K562 (cell line): ENCODE measurements at regions not wholly inside any gene's neighbourhood (a gene's known extent, or its start where the extent isn't known, plus 50 kb on each side); places are given as distances from the start of the nearest gene placed in this dataset.

Experiments
- CBX8 ChIP-seq: fragments of 200-600 bp; sonication (generic); IDR thresholded peaks from 2 replicates; pipeline ENCODE4 v1.6.1; 2012; ENCODE audit warnings: borderline replicate concordance, mixed run types, low read depth, mild to moderate bottlenecking, moderate library complexity, mixed read lengths, low read length, control low read depth, inconsistent platforms; ENCODE audit not compliant: poor library complexity, severe bottlenecking; ENCODE audit errors: extremely low read depth
- CREB3L1 ChIP-seq: fragments of 450-650 bp; IDR thresholded peaks from 2 replicates; pipeline ENCODE4 v1.6.1; 2014; ENCODE audit warnings: low read depth, mild to moderate bottlenecking, moderate library complexity, borderline replicate concordance
- DNMT1 ChIP-seq: fragments of 450-650 bp; IDR thresholded peaks from 2 replicates; pipeline ENCODE4 v1.6.1; 2016; ENCODE audit warnings: antibody characterized with exemption, mild to moderate bottlenecking
- FOS ChIP-seq: IDR thresholded peaks from 3 replicates; pipeline ENCODE4 v1.6.1; 2011; ENCODE audit not compliant: insufficient read length; ENCODE audit errors: extremely low read depth
- FOXM1 ChIP-seq, 2 experiments: fragments of 450-650 bp in 1 of 2; sonication (generic) in 1 of 2; formaldehyde crosslinking in 1 of 2; IDR thresholded peaks; 2 replicates each; pipeline versions ENCODE4 v1.6.1 to v1.9.0; 2017 to 2022; ENCODE audit warnings: low read depth in 2 of 2, mild to moderate bottlenecking in 2 of 2, missing genetic modification reagents in 1 of 2, moderate library complexity in 1 of 2
- GABPA ChIP-seq: fragments of 200-800 bp; sonication (Bioruptor generic); conservative IDR thresholded peaks from 2 replicates; pipeline ENCODE4 v1.6.1; 2016; ENCODE audit warnings: low read depth, missing genetic modification characterization, missing compliant biosample characterization
- HNRNPL ChIP-seq: fragments of 200-400 bp; formaldehyde crosslinking; IDR thresholded peaks from 2 replicates; pipeline ENCODE4 v1.6.1; 2017; ENCODE audit warnings: low read depth, mild to moderate bottlenecking, low read length
- LEF1 ChIP-seq: fragments of 450-650 bp; IDR thresholded peaks from 2 replicates; pipeline ENCODE4 v1.6.1; 2016; ENCODE audit warnings: mild to moderate bottlenecking
- MGA ChIP-seq: fragments of 450-650 bp; IDR thresholded peaks from 2 replicates; pipeline ENCODE4 v1.6.1; 2016; ENCODE audit warnings: mild to moderate bottlenecking, moderate library complexity
- TFAP4 ChIP-seq: sonication (generic); formaldehyde crosslinking; IDR thresholded peaks from 2 replicates; pipeline ENCODE4 v1.8.0; 2022; ENCODE audit warnings: missing genetic modification reagents, mild to moderate bottlenecking, moderate library complexity, borderline replicate concordance
- ZFP1 ChIP-seq: fragments of 450-650 bp; formaldehyde crosslinking; IDR thresholded peaks from 2 replicates; pipeline ENCODE4 v1.4.0; 2020; ENCODE audit warnings: mild to moderate bottlenecking, mixed read lengths

GRCh38 chr12:28130625-28131598 lies 59.3 kb upstream of the CCDC91 start (continued):
- peak; percentile 57 for TF ChIP-seq MGA
- TF ChIP-seq LEF1: peak; percentile 96
- no peak for TF ChIP-seq TFAP4 (CRISPR knock-in tag)
- TF ChIP-seq ZFP1 (CRISPR knock-in tag): no peak
- no peak for TF ChIP-seq HNRNPL
- TF ChIP-seq DNMT1: no peak
- no peak for TF ChIP-seq CBX8
- peak; percentile 67 for TF ChIP-seq GABPA
- peak; percentile 48; the same call in 1 of the 2 replicates for TF ChIP-seq FOXM1 (IDR thresholded peaks at IDR 0.05; ENCODE audit: low read depth)
- no peak for TF ChIP-seq FOXM1 (CRISPR knock-in tag; IDR thresholded peaks at IDR 0.05; ENCODE audit: low read depth)
- peak; percentile 61; the same call in 1 of the 2 replicates for TF ChIP-seq CREB3L1
- peak; percentile 16 for TF ChIP-seq FOS
